NB4 (cell line): ENCODE measurements at regions not wholly inside any gene's neighbourhood (a gene's known extent, or its start where the extent isn't known, plus 50 kb on each side); places are given as distances from the start of the nearest gene placed in this dataset.

Experiments used
- CTCF ChIP-seq: IDR thresholded peaks from one replicate; pipeline ENCODE4 v1.5.1; 2012; ENCODE audit warnings: low read depth, low read length
- MAX ChIP-seq: IDR thresholded peaks from 2 replicates; pipeline ENCODE4 v1.6.1; 2011; ENCODE audit warnings: low read depth, low read length
- MYC ChIP-seq: IDR thresholded peaks from 2 replicates; pipeline ENCODE4 v1.6.1; 2011; ENCODE audit warnings: low read depth, low read length

- TF ChIP-seq CTCF, result no peak
- no peak for TF ChIP-seq MYC
- no peak for TF ChIP-seq MAX
These were observed 488.1 kb downstream of the SMARCA1 start for GRCh38 chrX:129035180-129035579.
